SU-DHL-6 (cell line): ENCODE measurements at regions not wholly inside any gene's neighbourhood (a gene's known extent, or its start where the extent isn't known, plus 50 kb on each side); places are given as distances from the start of the nearest gene placed in this dataset.

Source experiments
- H2AFZ ChIP-seq: fragments of 200-600 bp; sonication (generic); 2 replicates; pipeline ENCODE4 v1.6.1; 2014; ENCODE audit warnings: low read depth, mild to moderate bottlenecking, moderate library complexity, mixed read lengths, antibody characterized with exemption, low read length; ENCODE audit not compliant: severe bottlenecking
- H3F3A ChIP-seq: fragments of 200-600 bp; shearing (Covaris generic); 2 replicates; pipeline ENCODE4 v1.6.0; 2016; ENCODE audit warnings: antibody characterized with exemption, mild to moderate bottlenecking; ENCODE audit not compliant: insufficient read depth
- H3K27ac ChIP-seq: fragments of 200-600 bp; sonication (generic); 2 replicates; pipeline ENCODE4 v1.5.1; 2016; ENCODE audit warnings: low read depth, mild to moderate bottlenecking, low read length, moderate library complexity, mixed read lengths
- H3K27me3 ChIP-seq: fragments of 200-600 bp; sonication (generic), shearing (Covaris generic); 2 replicates; pipeline ENCODE4 v1.6.0; 2014; ENCODE audit warnings: mild to moderate bottlenecking, low read length
- H3K36me3 ChIP-seq: fragments of 200-600 bp; sonication (generic); 2 replicates; pipeline ENCODE4 v1.6.1; 2014; ENCODE audit warnings: mild to moderate bottlenecking, low read length, mixed read lengths
- H3K4me2 ChIP-seq: fragments of 300-600, 200-600 bp; shearing (Covaris generic), sonication (generic); 2 replicates; pipeline ENCODE4 v1.6.0; 2014; ENCODE audit warnings: low read length, low read depth, mild to moderate bottlenecking; ENCODE audit not compliant: poor library complexity, severe bottlenecking
- H3K4me3 ChIP-seq: fragments of 200-600 bp; sonication (generic); 2 replicates; pipeline ENCODE4 v1.5.1; 2014; ENCODE audit warnings: antibody characterized with exemption, low read length, mild to moderate bottlenecking, mixed read lengths; ENCODE audit not compliant: insufficient read depth, poor library complexity, severe bottlenecking
- H3K79me2 ChIP-seq: fragments of 200-600 bp; sonication (generic); 2 replicates; pipeline ENCODE4 v1.6.1; 2014; ENCODE audit warnings: mild to moderate bottlenecking, low read length, moderate library complexity; ENCODE audit not compliant: insufficient read depth
- H3K9ac ChIP-seq: fragments of 200-600 bp; sonication (generic); 2 replicates; pipeline ENCODE4 v1.7.0; 2014; ENCODE audit warnings: mild to moderate bottlenecking, low read length
- H3K9me2 ChIP-seq: fragments of 200-600 bp; sonication (generic); replicated peaks from 2 replicates; pipeline ENCODE4 v1.6.1; 2014; ENCODE audit warnings: low read length; ENCODE audit not compliant: insufficient read depth
- H3K9me3 ChIP-seq: fragments of 200-600 bp; sonication (generic); 2 replicates; pipeline ENCODE4 v1.6.1; 2014; ENCODE audit warnings: low read length, mixed read lengths; ENCODE audit not compliant: insufficient read depth
- H4K20me1 ChIP-seq: fragments of 200-600 bp; sonication (generic); 2 replicates; pipeline ENCODE4 v1.6.1; 2014; ENCODE audit warnings: low read depth, mild to moderate bottlenecking, antibody characterized with exemption, low read length, moderate library complexity, mixed read lengths
- CTCF ChIP-seq: fragments of 200-600 bp; sonication (generic); IDR thresholded peaks from one replicate; pipeline ENCODE4 v1.5.1; 2017; ENCODE audit warnings: antibody characterized with exemption, mild to moderate bottlenecking, low read length, moderate library complexity; ENCODE audit not compliant: insufficient read depth, poor library complexity, severe bottlenecking
- EZH2phosphoT487 ChIP-seq: fragments of 200-600 bp; sonication (generic), shearing (Covaris generic); conservative IDR thresholded peaks from 2 replicates; pipeline ENCODE4 v1.6.1; 2018; ENCODE audit warnings: mild to moderate bottlenecking, antibody characterized with exemption, low read length, moderate library complexity, mixed read lengths

DNA sequence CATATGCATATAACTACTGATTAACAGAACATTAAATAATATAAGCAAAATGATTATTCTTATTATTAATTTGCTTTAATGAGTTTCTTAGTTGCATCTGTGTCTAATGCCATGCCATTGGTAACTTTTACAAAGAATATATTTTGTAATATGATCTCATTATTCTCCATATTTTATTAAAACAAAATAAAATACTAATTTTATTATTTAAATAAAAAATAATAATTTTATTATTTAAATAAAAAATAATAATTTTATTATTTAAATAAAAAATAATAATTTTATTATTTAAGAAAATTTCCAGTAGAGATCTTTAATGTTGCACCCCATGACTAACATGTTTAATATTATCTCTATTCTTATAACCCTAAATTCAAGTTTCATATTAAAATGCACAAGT, 771.1 kb downstream of the NR2F2 start:
- H3K9ac ChIP-seq: no peak overlapping the region
- no peaks in the 10 kb centered on the region for H3F3A ChIP-seq
- no peak overlapping the region for H3K27ac ChIP-seq
- no peaks in the 10 kb centered on the region for H3K36me3 ChIP-seq
- no peak overlapping the region for H3K4me2 ChIP-seq
- H2AFZ ChIP-seq: no peak overlapping the region
- no peaks in the 10 kb centered on the region for H3K9me2 ChIP-seq
- TF ChIP-seq EZH2phosphoT487 (no peak), CTCF (no peak)
- H4K20me1 ChIP-seq: no peaks in the 10 kb centered on the region
- no peak overlapping the region for H3K4me3 ChIP-seq
- no peaks in the 10 kb centered on the region for H3K79me2 ChIP-seq
- H3K27me3 ChIP-seq: no peaks in the 10 kb centered on the region
- no peaks in the 10 kb centered on the region for H3K9me3 ChIP-seq

- H3K4me3 ChIP-seq: no peak overlapping the region
- no peaks in the 10 kb centered on the region for H3K9me2 ChIP-seq
- H3K79me2 ChIP-seq: no peaks in the 10 kb centered on the region
- no peak for TF ChIP-seq CTCF
- no peak overlapping the region for H3K27ac ChIP-seq
- H3F3A ChIP-seq: no peaks in the 10 kb centered on the region
- H3K27me3 ChIP-seq: no peaks in the 10 kb centered on the region
- no peaks in the 10 kb centered on the region for H3K36me3 ChIP-seq
- no peak overlapping the region for H2AFZ ChIP-seq
- no peak overlapping the region for H3K4me2 ChIP-seq
- H3K9me3 ChIP-seq: no peaks in the 10 kb centered on the region
- no peaks in the 10 kb centered on the region for H4K20me1 ChIP-seq
- H3K9ac ChIP-seq: no peak overlapping the region
Observed at GRCh38 chr15:97114900-97115760, 784.6 kb downstream of the NR2F2 start.

DNA sequence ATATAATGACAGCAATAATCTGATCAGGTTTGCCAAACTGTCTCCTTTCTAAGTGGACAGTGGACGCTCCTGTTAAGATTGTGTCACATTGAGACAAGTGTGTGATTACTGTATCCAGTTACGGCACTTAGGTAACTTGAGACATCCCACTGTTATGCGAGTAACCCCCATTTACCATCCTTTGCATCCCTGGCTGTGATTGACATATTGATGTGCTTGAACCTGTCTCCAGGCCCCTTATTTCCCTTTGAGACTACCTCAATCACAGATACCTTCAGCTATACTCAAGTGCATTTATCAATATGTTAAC, 785.2 kb downstream of the NR2F2 start:
- TF ChIP-seq CTCF (no peak), EZH2phosphoT487 (no peak)
- no peak overlapping the region for H3K4me2 ChIP-seq
- no peaks in the 10 kb centered on the region for H3K36me3 ChIP-seq
- no peak overlapping the region for H3K27ac ChIP-seq
- H4K20me1 ChIP-seq: no peaks in the 10 kb centered on the region
- H3K9me2 ChIP-seq: no peaks in the 10 kb centered on the region
- H3K4me3 ChIP-seq: no peak overlapping the region
- no peak overlapping the region for H2AFZ ChIP-seq
- H3K9ac ChIP-seq: no peak overlapping the region
- no peaks in the 10 kb centered on the region for H3K9me3 ChIP-seq
- H3F3A ChIP-seq: no peaks in the 10 kb centered on the region
- H3K27me3 ChIP-seq: no peaks in the 10 kb centered on the region
- no peaks in the 10 kb centered on the region for H3K79me2 ChIP-seq

GRCh38 chr15:97124790-97125189, 794.3 kb downstream of the NR2F2 start:
- no peaks in the 10 kb centered on the region for H3F3A ChIP-seq
- no peaks in the 10 kb centered on the region for H3K79me2 ChIP-seq
- no peak overlapping the region for H3K27ac ChIP-seq
- H3K9ac ChIP-seq: no peak overlapping the region
- no peaks in the 10 kb centered on the region for H3K36me3 ChIP-seq
- H3K9me3 ChIP-seq: no peaks in the 10 kb centered on the region
- no peak overlapping the region for H3K4me3 ChIP-seq
- H2AFZ ChIP-seq: no peak overlapping the region
- no peaks in the 10 kb centered on the region for H3K9me2 ChIP-seq
- no peaks in the 10 kb centered on the region for H3K27me3 ChIP-seq
- H3K4me2 ChIP-seq: no peak overlapping the region
- no peaks in the 10 kb centered on the region for H4K20me1 ChIP-seq
- TF ChIP-seq CTCF: no peak
- no peak for TF ChIP-seq EZH2phosphoT487
